Endodermal cell (in vitro differentiated cells): ENCODE measurements at regions not wholly inside any gene's neighbourhood (a gene's known extent, or its start where the extent isn't known, plus 50 kb on each side); places are given as distances from the start of the nearest gene placed in this dataset.

Source experiments
- DNase-seq: peaks from one replicate; pipeline ENCODE4 v3.0.0-alpha.2; 2017
- H3K27ac ChIP-seq: 2 replicates; pipeline ENCODE4 v1.5.1; 2013; ENCODE audit warnings: mild to moderate bottlenecking, low read depth, low read length, moderate library complexity
- H3K27me3 ChIP-seq: 2 replicates; pipeline ENCODE4 v1.6.1; 2013; ENCODE audit warnings: mild to moderate bottlenecking, low read length, moderate library complexity; ENCODE audit not compliant: insufficient read depth, control insufficient read depth, poor library complexity, severe bottlenecking
- H3K36me3 ChIP-seq: 2 replicates; pipeline ENCODE4 v1.7.0; 2013; ENCODE audit warnings: mild to moderate bottlenecking, low read length, moderate library complexity; ENCODE audit not compliant: control insufficient read depth, insufficient read depth
- H3K4me1 ChIP-seq: one replicate; pipeline ENCODE4 v1.7.0; 2013; ENCODE audit warnings: low read length; ENCODE audit not compliant: control insufficient read depth, insufficient read depth
- H3K4me3 ChIP-seq: 2 replicates; pipeline ENCODE4 v1.5.1; 2013; ENCODE audit warnings: mild to moderate bottlenecking, low read length, moderate library complexity
- H3K9ac ChIP-seq: 2 replicates; pipeline ENCODE4 v1.6.1; 2013; ENCODE audit warnings: mild to moderate bottlenecking, low read length, moderate library complexity; ENCODE audit not compliant: poor library complexity, severe bottlenecking; ENCODE audit errors: extremely low read depth
- H3K9me3 ChIP-seq: 2 replicates; pipeline ENCODE4 v1.6.1; 2013; ENCODE audit warnings: mild to moderate bottlenecking, low read length, moderate library complexity; ENCODE audit not compliant: control insufficient read depth
- H3K27ac Mint-ChIP-seq: 2 replicates; pipeline ENCODE4 v1.8.0; 2020; ENCODE audit warnings: mixed read lengths
- H3K27me3 Mint-ChIP-seq: 2 replicates; pipeline ENCODE4 v1.8.0; 2021; ENCODE audit warnings: mild to moderate bottlenecking, mixed read lengths; ENCODE audit not compliant: insufficient read depth
- H3K36me3 Mint-ChIP-seq: 2 replicates; pipeline ENCODE4 v1.8.0; 2020; ENCODE audit warnings: low read depth, mixed read lengths
- H3K4me1 Mint-ChIP-seq: 2 replicates; pipeline ENCODE4 v1.8.0; 2020; ENCODE audit warnings: mixed read lengths
- H3K4me3 Mint-ChIP-seq: 2 replicates; pipeline ENCODE4 v1.8.0; 2020; ENCODE audit warnings: mild to moderate bottlenecking, moderate library complexity, mixed read lengths
- H3K9me3 Mint-ChIP-seq: 2 replicates; pipeline ENCODE4 v1.8.0; 2020; ENCODE audit warnings: mild to moderate bottlenecking, mixed read lengths
- CTCF ChIP-seq: fragments of 200-600 bp; sonication (generic); conservative IDR thresholded peaks from 2 replicates; pipeline ENCODE4 v1.5.0; 2021; ENCODE audit warnings: antibody characterized with exemption, mild to moderate bottlenecking
- WGBS, 2 experiments: methylation state at CpG; one replicate each; pipeline versions ENCODE4 v1.1.5 to v1.1.7; 2013; ENCODE audit warnings: missing lambda C conversion rate in 2 of 2, mixed read lengths in 1 of 2; ENCODE audit not compliant: insufficient coverage in 1 of 2, insufficient read length in 1 of 2; 5-methylcytosine and 5-hydroxymethylcytosine counted together

- Histone ChIP-seq H3K27ac (no peak overlapping the region), H3K9ac (no peak overlapping the region), H3K4me3 (no peak overlapping the region), H3K9me3 (no peaks in the 10 kb centered on the region), H3K4me1 (no peaks in the 10 kb centered on the region), H3K27me3 (peaks cover 10% of the 10 kb centered on the region), H3K36me3 (no peaks in the 10 kb centered on the region)
- Mint-ChIP-seq H3K9me3 (no peaks in the 10 kb centered on the region), H3K4me3 (no peak overlapping the region), H3K4me1 (peaks cover 5% of the 10 kb centered on the region), H3K27ac (no peak overlapping the region), H3K36me3 (no peaks in the 10 kb centered on the region), H3K27me3 (peaks cover 44% of the 10 kb centered on the region)
- DNase-seq = no peak
- WGBS, 2 experiments = 97% methylated on average over 3 of the region's 3 CpGs; no CpG with 5 or more reads in 1 of the 2 experiments
- TF ChIP-seq CTCF = no peak
These were observed 122.2 kb upstream of the NCAM1 start for GRCh38 chr11:112839051-112839450.

- WGBS, 2 experiments = 80 to 82% methylated on average over 1 to 3 of the region's 3 CpGs
- Mint-ChIP-seq H3K4me3 (no peak overlapping the region), H3K36me3 (no peaks in the 10 kb centered on the region), H3K9me3 (no peaks in the 10 kb centered on the region), H3K4me1 (no peaks in the 10 kb centered on the region), H3K27me3 (peaks cover 38% of the 10 kb centered on the region), H3K27ac (no peak overlapping the region)
- DNase-seq = no peak
- no peak overlapping the region for H3K4me3 ChIP-seq
- H3K36me3 ChIP-seq = no peaks in the 10 kb centered on the region
- no peaks in the 10 kb centered on the region for H3K4me1 ChIP-seq
- no peak for TF ChIP-seq CTCF
- H3K9ac ChIP-seq = no peak overlapping the region
- H3K27ac ChIP-seq = no peak overlapping the region
- H3K9me3 ChIP-seq = no peaks in the 10 kb centered on the region
- H3K27me3 ChIP-seq = peaks cover 10% of the 10 kb centered on the region
These were observed 119.5 kb upstream of the NCAM1 start for GRCh38 chr11:112841729-112842128.

- no peak for TF ChIP-seq CTCF
- Histone ChIP-seq H3K4me1 (no peaks in the 10 kb centered on the region), H3K27me3 (peaks cover 10% of the 10 kb centered on the region), H3K27ac (no peak overlapping the region), H3K9me3 (no peaks in the 10 kb centered on the region), H3K36me3 (no peaks in the 10 kb centered on the region), H3K9ac (no peak overlapping the region), H3K4me3 (no peak overlapping the region)
- no peaks in the 10 kb centered on the region for H3K36me3 Mint-ChIP-seq
- H3K27me3 Mint-ChIP-seq = peaks cover 38% of the 10 kb centered on the region
- H3K27ac Mint-ChIP-seq = no peak overlapping the region
- 82 to 93% methylated on average over 3 to 4 of the region's 4 CpGs for WGBS, 2 experiments
- H3K4me1 Mint-ChIP-seq = no peaks in the 10 kb centered on the region
- H3K4me3 Mint-ChIP-seq = no peak overlapping the region
- H3K9me3 Mint-ChIP-seq = no peaks in the 10 kb centered on the region
- DNase-seq = no peak
These were observed 119.1 kb upstream of the NCAM1 start for GRCh38 chr11:112842151-112842550.
